Keratinocyte (primary cell): ENCODE measurements at regions not wholly inside any gene's neighbourhood (a gene's known extent, or its start where the extent isn't known, plus 50 kb on each side); places are given as distances from the start of the nearest gene placed in this dataset.

Experiments
- DNase-seq: peaks from one replicate; pipeline ENCODE4 v3.0.0-alpha.2; 2011; ENCODE audit warnings: low read depth, missing footprints, low spot score
- FAIRE-seq: peaks from 2 replicates; lab custom pipeline; 2011; peaks lifted over from hg19 to GRCh38; lab: Jason Lieb, UNC
- H2AFZ ChIP-seq: 2 replicates; pipeline ENCODE4 v1.6.0; 2012; ENCODE audit warnings: low read length, control low read depth, inconsistent platforms; ENCODE audit not compliant: control insufficient read depth
- H3K27ac ChIP-seq: 2 replicates; pipeline ENCODE4 v1.5.1; 2011; ENCODE audit warnings: low read length; ENCODE audit not compliant: control insufficient read depth, insufficient read depth
- H3K27me3 ChIP-seq: 3 replicates; pipeline ENCODE4 v1.6.0; 2011; ENCODE audit warnings: low read length; ENCODE audit not compliant: control insufficient read depth, insufficient read depth; ENCODE audit errors: extremely low read depth
- H3K36me3 ChIP-seq, 2 experiments: 2 replicates in 1 of 2; 3 replicates in 1 of 2; pipeline ENCODE4 v1.5.1; 2011; ENCODE audit warnings: low read length in 2 of 2, mild to moderate bottlenecking in 1 of 2; ENCODE audit not compliant: control insufficient read depth in 2 of 2, insufficient read depth in 2 of 2; ENCODE audit errors: extremely low read depth in 1 of 2
- H3K4me1 ChIP-seq: 3 replicates; pipeline ENCODE4 v1.5.1; 2011; ENCODE audit warnings: low read length; ENCODE audit not compliant: control insufficient read depth, insufficient read depth; ENCODE audit errors: extremely low read depth
- H3K4me2 ChIP-seq: 3 replicates; pipeline ENCODE4 v1.6.0; 2011; ENCODE audit warnings: low read depth, low read length; ENCODE audit not compliant: control insufficient read depth, insufficient read depth; ENCODE audit errors: extremely low read depth
- H3K4me3 ChIP-seq, 3 experiments: fragments of 200-600 bp in 1 of 3; sonication (generic) in 1 of 3; 2 replicates in 2 of 3; 3 replicates in 1 of 3; pipeline ENCODE4 v1.5.1; 2011 to 2016; ENCODE audit warnings: low read length in 3 of 3, mild to moderate bottlenecking in 3 of 3, control low read depth in 2 of 3, inconsistent platforms in 1 of 3, low read depth in 1 of 3, mixed read lengths in 1 of 3, mixed run types in 1 of 3, moderate library complexity in 1 of 3; ENCODE audit not compliant: control insufficient read depth in 2 of 3, insufficient read depth in 2 of 3; ENCODE audit errors: extremely low read depth in 1 of 3
- H3K79me2 ChIP-seq: 2 replicates; pipeline ENCODE4 v1.6.0; 2012; ENCODE audit warnings: low read length; ENCODE audit not compliant: control insufficient read depth, insufficient read depth
- H3K9ac ChIP-seq: 3 replicates; pipeline ENCODE4 v1.6.0; 2011; ENCODE audit warnings: low read length; ENCODE audit not compliant: control insufficient read depth, insufficient read depth; ENCODE audit errors: extremely low read depth
- H3K9me1 ChIP-seq: 3 replicates; pipeline ENCODE4 v1.6.0; 2011; ENCODE audit warnings: low read length; ENCODE audit not compliant: control insufficient read depth, insufficient read depth; ENCODE audit errors: extremely low read depth
- H3K9me3 ChIP-seq: 2 replicates; pipeline ENCODE4 v1.5.1; 2012; ENCODE audit warnings: low read depth, low read length; ENCODE audit not compliant: control insufficient read depth
- H4K20me1 ChIP-seq: 3 replicates; pipeline ENCODE4 v1.6.0; 2011; ENCODE audit warnings: low read length; ENCODE audit not compliant: control insufficient read depth, insufficient read depth; ENCODE audit errors: extremely low read depth
- CTCF ChIP-seq, 3 experiments: IDR thresholded peaks in 1 of 3; conservative IDR thresholded peaks in 1 of 3; optimal IDR thresholded peaks in 1 of 3; 2 replicates in 2 of 3; 3 replicates in 1 of 3; pipeline versions ENCODE3 to v1.5.1; 2011; ENCODE audit warnings: low read length in 3 of 3, mild to moderate bottlenecking in 3 of 3, moderate library complexity in 2 of 3, control low read depth in 1 of 3, inconsistent platforms in 1 of 3; ENCODE audit not compliant: insufficient read depth in 2 of 3; ENCODE audit errors: extremely low read depth in 1 of 3
- EZH2 ChIP-seq: IDR thresholded peaks from one replicate; pipeline ENCODE4 v1.6.1; 2012; ENCODE audit warnings: inconsistent platforms, mild to moderate bottlenecking, low read length, moderate library complexity
- dilution Hi-C: fragments of 300-500 bp; cut with MboI; formaldehyde crosslinking; loops from one replicate; pipeline ENCODE4 v1.7.0; 2020; ENCODE audit warnings: low sequenced_read_pairs; ENCODE audit not compliant: extremely low pct_ligation_motif_present

- Histone ChIP-seq H3K9ac (no peak overlapping the region), H3K27ac (no peak overlapping the region), H3K4me1 (no peaks in the 10 kb centered on the region), H3K4me2 (no peak overlapping the region), H2AFZ (no peak overlapping the region), H4K20me1 (no peaks in the 10 kb centered on the region), H3K9me3 (no peaks in the 10 kb centered on the region), H3K27me3 (peaks cover 4% of the 10 kb centered on the region), H3K9me1 (no peaks in the 10 kb centered on the region), H3K79me2 (no peaks in the 10 kb centered on the region), H3K4me3 (no peak overlapping the region), H3K36me3 (no peaks in the 10 kb centered on the region)
- TF ChIP-seq CTCF (optimal IDR thresholded peaks at IDR 0.05 in 1 of 3, IDR thresholded peaks at IDR 0.05 in 1 of 3, conservative IDR thresholded peaks at IDR 0.05 in 1 of 3; ENCODE audit: extremely low read depth in 1 of 3, insufficient read depth in 2 of 3, low read length in 3 of 3), result no peak
- TF ChIP-seq EZH2, result no peak
- dilution Hi-C loops, result no loop called here
- DNase-seq (no peak), FAIRE-seq (no peak)
Observed at GRCh38 chr10:120266022-120266421, 191.0 kb upstream of the PLPP4 start.

GRCh38 chr10:120270906-120271305 lies 186.1 kb upstream of the PLPP4 start:
- Histone ChIP-seq H3K79me2 (no peaks in the 10 kb centered on the region), H4K20me1 (no peaks in the 10 kb centered on the region), H3K4me2 (no peak overlapping the region), H3K9ac (no peak overlapping the region), H2AFZ (no peak overlapping the region), H3K27ac (no peak overlapping the region), H3K36me3 (no peaks in the 10 kb centered on the region), H3K27me3 (no peaks in the 10 kb centered on the region), H3K4me3 (no peak overlapping the region), H3K9me1 (no peaks in the 10 kb centered on the region), H3K9me3 (no peaks in the 10 kb centered on the region), H3K4me1 (no peaks in the 10 kb centered on the region)
- dilution Hi-C loops, result no loop called here
- FAIRE-seq (no peak), DNase-seq (no peak)
- TF ChIP-seq EZH2 (no peak), CTCF (optimal IDR thresholded peaks at IDR 0.05 in 1 of 3, IDR thresholded peaks at IDR 0.05 in 1 of 3, conservative IDR thresholded peaks at IDR 0.05 in 1 of 3; ENCODE audit: extremely low read depth in 1 of 3, insufficient read depth in 2 of 3, low read length in 3 of 3) (no peak)
